Naive B cell (primary cell): ENCODE measurements at regions not wholly inside any gene's neighbourhood (a gene's known extent, or its start where the extent isn't known, plus 50 kb on each side); places are given as distances from the start of the nearest gene placed in this dataset.
"Not testable (repeated sequence)": the region's sequence is repeated elsewhere in the genome, so short reads cannot be mapped to it uniquely, and the experiment has no call there.

Experiments used
- ATAC-seq, 2 donors: fragments of 150-1000 bp; cut with Tn5 transposase; 2 replicates each; pipeline ENCODE4 v1.10.0; 2021; ENCODE audit warnings: low read depth in 2 of 2, mild to moderate bottlenecking in 2 of 2, moderate library complexity in 2 of 2
- DNase-seq: peaks from one replicate; pipeline ENCODE4 v3.0.0; 2022
- H3K27ac Mint-ChIP-seq, 6 donors: one replicate each; pipeline ENCODE4 v1.8.0; 2020 to 2022; ENCODE audit warnings: mild to moderate bottlenecking in 6 of 6, mixed read lengths in 6 of 6, moderate library complexity in 5 of 6, inconsistent platforms in 2 of 6
- H3K27me3 Mint-ChIP-seq, 3 donors: one replicate each; pipeline ENCODE4 v1.8.0; 2021 to 2022; ENCODE audit warnings: mixed read lengths in 3 of 3, mild to moderate bottlenecking in 1 of 3
- H3K36me3 Mint-ChIP-seq, 2 donors: one replicate each; pipeline ENCODE4 v1.8.0; 2020 to 2022; ENCODE audit warnings: mixed read lengths in 2 of 2, inconsistent platforms in 1 of 2, mild to moderate bottlenecking in 1 of 2
- H3K4me1 Mint-ChIP-seq, 3 donors: one replicate each; pipeline ENCODE4 v1.8.0; 2020 to 2022; ENCODE audit warnings: mixed read lengths in 3 of 3, inconsistent platforms in 1 of 3, mild to moderate bottlenecking in 1 of 3, moderate library complexity in 1 of 3
- H3K4me3 Mint-ChIP-seq, 8 donors: one replicate each; pipeline ENCODE4 v1.8.0; 2020 to 2022; ENCODE audit warnings: mild to moderate bottlenecking in 8 of 8, mixed read lengths in 8 of 8, moderate library complexity in 8 of 8, inconsistent platforms in 2 of 8
- H3K9me3 Mint-ChIP-seq, 7 donors: one replicate each; pipeline ENCODE4 v1.8.0; 2020 to 2022; ENCODE audit warnings: mixed read lengths in 7 of 7, mild to moderate bottlenecking in 5 of 7, inconsistent platforms in 2 of 7, moderate library complexity in 1 of 7

GRCh38 chr15:53165988-53166683, 376.0 kb upstream of the ONECUT1 start:
- H3K4me3 Mint-ChIP-seq = no peak overlapping the region
- H3K9me3 Mint-ChIP-seq = peaks cover 0 to 1% (median 0%) of the 10 kb centered on the region in 7 donors
- H3K4me1 Mint-ChIP-seq = no peaks in the 10 kb centered on the region
- peaks cover 4 to 16% (median 9%) of the 10 kb centered on the region in 3 donors for H3K27me3 Mint-ChIP-seq
- ATAC-seq (no peak), DNase-seq (no peak)
- no peak overlapping the region for H3K27ac Mint-ChIP-seq
- H3K36me3 Mint-ChIP-seq = no peaks in the 10 kb centered on the region

- Mint-ChIP-seq H3K4me1 (no peaks in the 10 kb centered on the region), H3K27ac (no peak overlapping the region), H3K9me3 (peaks cover 2 to 10% (median 6%) of the 10 kb centered on the region in 7 donors)
Observed at GRCh38 chr15:53160092-53160704, 370.1 kb upstream of the ONECUT1 start.

GRCh38 chr15:53159458-53159857, 369.3 kb upstream of the ONECUT1 start:
- Mint-ChIP-seq H3K9me3 (peaks cover 2 to 10% (median 6%) of the 10 kb centered on the region in 7 donors), H3K27ac (no peak overlapping the region), H3K4me1 (no peaks in the 10 kb centered on the region), H3K27me3 (peaks cover 4 to 20% (median 6%) of the 10 kb centered on the region in 3 donors), H3K36me3 (no peaks in the 10 kb centered on the region), H3K4me3 (no peak overlapping the region)
- ATAC-seq (no peak), DNase-seq (no peak)

More at GRCh38 chr15:53160092-53160704, 370.1 kb upstream of the ONECUT1 start:
- ATAC-seq = no peak
- no peak overlapping the region for H3K4me3 Mint-ChIP-seq
- H3K36me3 Mint-ChIP-seq = no peaks in the 10 kb centered on the region
- peaks cover 4 to 26% (median 9%) of the 10 kb centered on the region in 3 donors for H3K27me3 Mint-ChIP-seq
- no peak for DNase-seq

- Mint-ChIP-seq H3K9me3 (peaks cover 2 to 10% (median 6%) of the 10 kb centered on the region in 7 donors), H3K27me3 (peaks cover 4 to 16% (median 5%) of the 10 kb centered on the region in 3 donors), H3K36me3 (no peaks in the 10 kb centered on the region), H3K4me3 (no peak overlapping the region), H3K27ac (no peak overlapping the region), H3K4me1 (no peaks in the 10 kb centered on the region)
- DNase-seq (no peak), ATAC-seq (no peak)
Observed at GRCh38 chr15:53158995-53159394, 368.9 kb upstream of the ONECUT1 start.

GRCh38 chr15:53133255-53133850, 343.2 kb upstream of the ONECUT1 start:
- H3K27ac Mint-ChIP-seq = no peak overlapping the region
- peaks cover 3 to 8% (median 5%) of the 10 kb centered on the region in 7 donors for H3K9me3 Mint-ChIP-seq
- H3K36me3 Mint-ChIP-seq = no peaks in the 10 kb centered on the region
- ATAC-seq = no peak
- no peak for DNase-seq
- no peaks in the 10 kb centered on the region for H3K27me3 Mint-ChIP-seq
- no peak overlapping the region for H3K4me3 Mint-ChIP-seq
- no peaks in the 10 kb centered on the region for H3K4me1 Mint-ChIP-seq

GRCh38 chr15:53130943-53131342, 340.8 kb upstream of the ONECUT1 start:
- DNase-seq (no peak), ATAC-seq (no peak)
- H3K27ac Mint-ChIP-seq = no peak overlapping the region
- H3K4me3 Mint-ChIP-seq = no peak overlapping the region
- H3K4me1 Mint-ChIP-seq = no peaks in the 10 kb centered on the region
- H3K27me3 Mint-ChIP-seq = no peaks in the 10 kb centered on the region
- peaks cover 3 to 8% (median 5%) of the 10 kb centered on the region in 7 donors for H3K9me3 Mint-ChIP-seq
- H3K36me3 Mint-ChIP-seq = no peaks in the 10 kb centered on the region

GRCh38 chr15:53129121-53129904, 339.2 kb upstream of the ONECUT1 start:
- no peak for ATAC-seq

GRCh38 chr15:53128652-53129051, 338.5 kb upstream of the ONECUT1 start:
- no peak overlapping the region for H3K27ac Mint-ChIP-seq
- no peaks in the 10 kb centered on the region for H3K36me3 Mint-ChIP-seq
- H3K9me3 Mint-ChIP-seq = no peaks in the 10 kb centered on the region
- no peak for DNase-seq
- H3K27me3 Mint-ChIP-seq = no peaks in the 10 kb centered on the region
- no peak overlapping the region for H3K4me3 Mint-ChIP-seq
- no peaks in the 10 kb centered on the region for H3K4me1 Mint-ChIP-seq
- ATAC-seq = no peak

More at GRCh38 chr15:53129121-53129904, 339.2 kb upstream of the ONECUT1 start:
- H3K9me3 Mint-ChIP-seq = peaks cover 0 to 2% (median 0%) of the 10 kb centered on the region in 7 donors
- H3K27ac Mint-ChIP-seq = no peak overlapping the region
- H3K27me3 Mint-ChIP-seq = no peaks in the 10 kb centered on the region
- no peaks in the 10 kb centered on the region for H3K36me3 Mint-ChIP-seq
- no peaks in the 10 kb centered on the region for H3K4me1 Mint-ChIP-seq
- H3K4me3 Mint-ChIP-seq = no peak overlapping the region
- DNase-seq = no peak

- no peaks in the 10 kb centered on the region for H3K4me1 Mint-ChIP-seq
- no peak for DNase-seq
- ATAC-seq = no peak
- H3K9me3 Mint-ChIP-seq = no peaks in the 10 kb centered on the region
- H3K4me3 Mint-ChIP-seq = no peak overlapping the region
- H3K27ac Mint-ChIP-seq = no peak overlapping the region
- no peaks in the 10 kb centered on the region for H3K36me3 Mint-ChIP-seq
- no peaks in the 10 kb centered on the region for H3K27me3 Mint-ChIP-seq
Observed at GRCh38 chr15:53126144-53126543, 336.0 kb upstream of the ONECUT1 start.

GRCh38 chr15:53122818-53123217, 332.7 kb upstream of the ONECUT1 start:
- Mint-ChIP-seq H3K27ac (no peak overlapping the region), H3K27me3 (no peaks in the 10 kb centered on the region), H3K36me3 (no peaks in the 10 kb centered on the region), H3K9me3 (peaks cover 0 to 5% (median 0%) of the 10 kb centered on the region in 7 donors), H3K4me1 (no peaks in the 10 kb centered on the region), H3K4me3 (no peak overlapping the region)
- no peak for ATAC-seq
- no peak for DNase-seq

- not testable (repeated sequence) for H3K4me3 Mint-ChIP-seq, H3K27ac Mint-ChIP-seq, H3K4me1 Mint-ChIP-seq, H3K27me3 Mint-ChIP-seq, DNase-seq, ATAC-seq, H3K36me3 Mint-ChIP-seq
- H3K9me3 Mint-ChIP-seq = peaks cover 0 to 31% (median 4%) of the 10 kb centered on the region in 7 donors
Observed at GRCh38 chr15:53116915-53117314, 326.8 kb upstream of the ONECUT1 start.

- Mint-ChIP-seq H3K4me3 (no peak overlapping the region), H3K27me3 (peaks cover 0 to 12% (median 0%) of the 10 kb centered on the region in 3 donors), H3K36me3 (peaks cover 0 to 9% of the 10 kb centered on the region in 2 donors), H3K4me1 (no peaks in the 10 kb centered on the region), H3K27ac (no peak overlapping the region), H3K9me3 (peaks cover 0 to 31% (median 4%) of the 10 kb centered on the region in 7 donors)
- no peak for DNase-seq
- ATAC-seq = no peak
Observed at GRCh38 chr15:53116169-53116568, 326.0 kb upstream of the ONECUT1 start.

- DNase-seq = no peak
- peaks cover 0 to 9% of the 10 kb centered on the region in 2 donors for H3K36me3 Mint-ChIP-seq
- no peaks in the 10 kb centered on the region for H3K4me1 Mint-ChIP-seq
- ATAC-seq = no peak
- H3K27me3 Mint-ChIP-seq = peaks cover 0 to 12% (median 0%) of the 10 kb centered on the region in 3 donors
- H3K27ac Mint-ChIP-seq = no peak overlapping the region
- H3K4me3 Mint-ChIP-seq = no peak overlapping the region
- peaks cover 0 to 31% (median 5%) of the 10 kb centered on the region in 7 donors for H3K9me3 Mint-ChIP-seq
Observed at GRCh38 chr15:53115563-53115962, 325.4 kb upstream of the ONECUT1 start.
